ENCODE measurements at regions not wholly inside any gene's neighbourhood (a gene's known extent, or its start where the extent isn't known, plus 50 kb on each side); places are given as distances from the start of the nearest gene placed in this dataset.
"Not testable (repeated sequence)": the region's sequence is repeated elsewhere in the genome, so short reads cannot be mapped to it uniquely, and the experiment has no call there.

DNA sequence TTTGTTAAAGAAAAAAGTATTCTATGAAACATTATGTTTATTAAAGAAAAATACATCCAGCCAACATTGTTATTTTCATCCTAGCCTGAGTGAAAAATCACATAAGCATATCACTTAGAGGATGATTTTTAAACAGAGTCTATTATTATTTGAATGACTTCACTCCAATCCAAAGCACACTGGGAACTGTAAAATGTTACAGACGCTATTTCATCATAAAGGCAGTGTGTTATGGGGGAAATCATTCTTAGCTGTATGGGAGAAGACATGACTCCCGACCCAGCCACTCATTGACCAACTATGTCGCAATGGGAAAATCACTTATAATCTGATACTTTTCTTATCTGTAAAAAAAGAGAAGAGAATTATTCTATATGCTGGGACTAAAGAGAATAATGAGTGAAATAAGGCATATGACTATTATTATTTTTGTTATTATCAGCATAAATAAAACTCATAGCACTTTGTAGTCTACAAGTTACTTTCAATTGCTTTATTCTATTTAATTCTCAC, 180.6 kb upstream of the POMZP3 start:
- BruUV-seq (replicated peaks); H4K20me1 ChIP-seq (ENCODE audit: insufficient read depth, low read length); H3K27ac ChIP-seq (ENCODE audit: insufficient read depth, low read length); H3K4me2 ChIP-seq (ENCODE audit: low read depth, low read length); H3K79me1 ChIP-seq (ENCODE audit: low read depth in 1 of 2, low read length in 2 of 2); POLR2A ChIA-PET (ENCODE audit: unreplicated experiment); H2BK120ac ChIP-seq (ENCODE audit: low read depth, low read length); H3K9ac ChIP-seq (ENCODE audit: low read depth, low read length); H3K4ac ChIP-seq (ENCODE audit: low read depth, low read length); H3K9me3 ChIP-seq (ENCODE audit: control insufficient read depth, insufficient read depth, low read length); H2AFZ ChIP-seq (replicated peaks; ENCODE audit: low read length, poor library complexity); H3K23ac ChIP-seq (ENCODE audit: low read depth, low read length); in situ Hi-C loops (cut with MboI; ENCODE audit: low sequenced_read_pairs); H4K8ac ChIP-seq (ENCODE audit: low read depth in 2 of 2, low read length in 2 of 2); H2BK15ac ChIP-seq (ENCODE audit: low read depth, low read length); dilution Hi-C loops (cut with HindIII; ENCODE audit: low sequenced_read_pairs, unreplicated experiment); H2BK20ac ChIP-seq (ENCODE audit: low read depth, low read length); H3K27me3 ChIP-seq (ENCODE audit: control insufficient read depth, insufficient read depth, low read length); H2AK5ac ChIP-seq (ENCODE audit: low read depth, low read length); H3K14ac ChIP-seq (replicated peaks; ENCODE audit: low read depth, low read length); H3K4me3 ChIP-seq (ENCODE audit: insufficient read depth, low read depth, low read length); H3K4me1 ChIP-seq (ENCODE audit: control insufficient read depth, insufficient read depth, low read length); H4K91ac ChIP-seq (ENCODE audit: insufficient read depth, low read depth, low read length); H3K18ac ChIP-seq (ENCODE audit: low read depth, low read length); H3K36me3 ChIP-seq (ENCODE audit: control insufficient read depth, insufficient read depth, low read length); H2AK9ac ChIP-seq (replicated peaks; ENCODE audit: low read depth, low read length, poor library complexity); intact Hi-C loops (cut with micrococcal nuclease); CTCF ChIA-PET; H2BK5ac ChIP-seq (ENCODE audit: low read depth, low read length, poor library complexity, severe bottlenecking); H4K5ac ChIP-seq (ENCODE audit: low read depth, low read length); H3K56ac ChIP-seq (ENCODE audit: extremely low read depth, insufficient read depth, low read length); H3K9me1 ChIP-seq (ENCODE audit: insufficient read depth, low read length): not testable (repeated sequence)
- DNase-seq: peak; percentile 33
- WGBS, 2 experiments (ENCODE audit: extremely low coverage in 2 of 2, insufficient read length in 1 of 2): no CpG with 5 or more reads among the region's 3 CpGs
- ATAC-seq (ENCODE audit: low read depth): 0 out of 2 replicates have a peak, but pooled peaks have one; percentile 29
- peak; percentile 81 for TF ChIP-seq CEBPB (IDR thresholded peaks at IDR 0.05; ENCODE audit: low read depth, low read length)

DNA sequence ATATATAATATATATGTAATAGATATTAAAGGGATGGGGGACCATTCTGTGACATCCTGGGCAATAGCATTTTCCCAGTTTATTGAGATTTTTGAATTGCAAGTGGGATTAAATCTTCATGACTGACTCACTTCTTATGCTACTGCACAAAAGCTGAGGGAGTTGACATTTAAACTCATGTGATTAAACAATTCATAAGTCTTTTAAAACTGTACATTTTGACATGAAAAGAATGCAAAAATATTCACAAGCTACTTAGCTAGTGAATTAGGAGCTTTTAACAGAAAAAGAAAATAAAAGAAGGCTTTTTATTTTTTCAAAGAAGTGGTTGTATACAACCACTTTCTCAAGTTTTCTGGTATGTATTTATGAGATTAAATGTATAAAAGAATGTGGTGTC, 179.4 kb upstream of the POMZP3 start:
- H3K36me3 ChIP-seq (ENCODE audit: control insufficient read depth, insufficient read depth, low read length); dilution Hi-C loops (cut with HindIII; ENCODE audit: low sequenced_read_pairs, unreplicated experiment); H3K56ac ChIP-seq (ENCODE audit: extremely low read depth, insufficient read depth, low read length); H4K5ac ChIP-seq (ENCODE audit: low read depth, low read length); H2BK15ac ChIP-seq (ENCODE audit: low read depth, low read length); in situ Hi-C loops (cut with MboI; ENCODE audit: low sequenced_read_pairs); H3K18ac ChIP-seq (ENCODE audit: low read depth, low read length); H2AK5ac ChIP-seq (ENCODE audit: low read depth, low read length); H2BK20ac ChIP-seq (ENCODE audit: low read depth, low read length); H3K4me3 ChIP-seq (ENCODE audit: insufficient read depth, low read depth, low read length); H3K4ac ChIP-seq (ENCODE audit: low read depth, low read length); POLR2A ChIA-PET (ENCODE audit: unreplicated experiment); H3K9me1 ChIP-seq (ENCODE audit: insufficient read depth, low read length); intact Hi-C loops (cut with micrococcal nuclease); H2AK9ac ChIP-seq (replicated peaks; ENCODE audit: low read depth, low read length, poor library complexity); H2BK120ac ChIP-seq (ENCODE audit: low read depth, low read length); H4K8ac ChIP-seq (ENCODE audit: low read depth in 2 of 2, low read length in 2 of 2); H3K4me2 ChIP-seq (ENCODE audit: low read depth, low read length); H2AFZ ChIP-seq (replicated peaks; ENCODE audit: low read length, poor library complexity); H3K14ac ChIP-seq (replicated peaks; ENCODE audit: low read depth, low read length); CTCF ChIA-PET; H2BK5ac ChIP-seq (ENCODE audit: low read depth, low read length, poor library complexity, severe bottlenecking); H3K23ac ChIP-seq (ENCODE audit: low read depth, low read length); H3K79me1 ChIP-seq (ENCODE audit: low read depth in 1 of 2, low read length in 2 of 2); H3K9me3 ChIP-seq (ENCODE audit: control insufficient read depth, insufficient read depth, low read length); H3K27ac ChIP-seq (ENCODE audit: insufficient read depth, low read length); H4K91ac ChIP-seq (ENCODE audit: insufficient read depth, low read depth, low read length); H3K9ac ChIP-seq (ENCODE audit: low read depth, low read length); H4K20me1 ChIP-seq (ENCODE audit: insufficient read depth, low read length); BruUV-seq (replicated peaks); H3K27me3 ChIP-seq (ENCODE audit: control insufficient read depth, insufficient read depth, low read length); H3K4me1 ChIP-seq (ENCODE audit: control insufficient read depth, insufficient read depth, low read length): not testable (repeated sequence)
- DNase-seq: peak; percentile 14
- ATAC-seq (ENCODE audit: low read depth): peak; percentile 42; the same call in 1 of the 2 replicates

Measured in IMR-90 (cell line).